GM20431 (cell line): ENCODE measurements at regions not wholly inside any gene's neighbourhood (a gene's known extent, or its start where the extent isn't known, plus 50 kb on each side); places are given as distances from the start of the nearest gene placed in this dataset.

Experiments used
- in situ Hi-C: fragments of 300-500 bp; cut with MseI, MboI; formaldehyde crosslinking; loops from one replicate; pipeline ENCODE4 v1.15.0; 2020; ENCODE audit warnings: low sequenced_read_pairs; ENCODE audit not compliant: unreplicated experiment

- in situ Hi-C loops = no loop called here
Measured at GRCh38 chr2:145157036-145157675, 637.2 kb upstream of the ZEB2 start.

GRCh38 chr2:145156199-145156598, 636.3 kb upstream of the ZEB2 start:
- in situ Hi-C loops = no loop called here

- in situ Hi-C loops = no loop called here
Measured at GRCh38 chr2:145155196-145155595, 635.3 kb upstream of the ZEB2 start.

- in situ Hi-C loops = no loop called here
Measured at GRCh38 chr2:145154731-145155130, 634.8 kb upstream of the ZEB2 start.

- in situ Hi-C loops = no loop called here
Measured at GRCh38 chr2:145146691-145147090, 626.8 kb upstream of the ZEB2 start.

- in situ Hi-C loops = no loop called here
Measured at GRCh38 chr2:145144131-145144728, 624.3 kb upstream of the ZEB2 start.

- in situ Hi-C loops = no loop called here
Measured at GRCh38 chr2:145141981-145142380, 622.1 kb upstream of the ZEB2 start.

GRCh38 chr2:145140658-145141057, 620.7 kb upstream of the ZEB2 start:
- in situ Hi-C loops = no loop called here

GRCh38 chr2:145138626-145139025, 618.7 kb upstream of the ZEB2 start:
- in situ Hi-C loops = no loop called here

- in situ Hi-C loops = no loop called here
Measured at GRCh38 chr2:145137901-145138300, 618.0 kb upstream of the ZEB2 start.

- in situ Hi-C loops = no loop called here
Measured at GRCh38 chr2:145137211-145137610, 617.3 kb upstream of the ZEB2 start.

GRCh38 chr2:145136702-145137101, 616.8 kb upstream of the ZEB2 start:
- in situ Hi-C loops = no loop called here

GRCh38 chr2:145126146-145126545, 606.2 kb upstream of the ZEB2 start:
- in situ Hi-C loops = no loop called here

- in situ Hi-C loops = no loop called here
Measured at GRCh38 chr2:145124085-145124484, 604.2 kb upstream of the ZEB2 start.

- in situ Hi-C loops = no loop called here
Measured at GRCh38 chr2:145123606-145124005, 603.7 kb upstream of the ZEB2 start.

- in situ Hi-C loops = no loop called here
Measured at GRCh38 chr2:145119225-145119624, 599.3 kb upstream of the ZEB2 start.

- in situ Hi-C loops = no loop called here
Measured at GRCh38 chr2:145116834-145117725, 597.2 kb upstream of the ZEB2 start.

- in situ Hi-C loops = no loop called here
Measured at GRCh38 chr2:145116056-145116455, 596.1 kb upstream of the ZEB2 start.

- in situ Hi-C loops = no loop called here
Measured at GRCh38 chr2:145114726-145115125, 594.8 kb upstream of the ZEB2 start.

GRCh38 chr2:145112467-145112866, 592.5 kb upstream of the ZEB2 start:
- in situ Hi-C loops = no loop called here

- in situ Hi-C loops = no loop called here
Measured at GRCh38 chr2:145110668-145111356, 590.9 kb upstream of the ZEB2 start.
